GM19328 (cell line): ENCODE measurements at regions not wholly inside any gene's neighbourhood (a gene's known extent, or its start where the extent isn't known, plus 50 kb on each side); places are given as distances from the start of the nearest gene placed in this dataset.
"Not testable (repeated sequence)": the region's sequence is repeated elsewhere in the genome, so short reads cannot be mapped to it uniquely, and the experiment has no call there.

ENCODE experiments used
- ATAC-seq: cut with Tn5 transposase; IDR thresholded peaks from one replicate; pipeline ENCODE4 v1.9.1; 2021; ENCODE audit warnings: mild to moderate bottlenecking, moderate library complexity; ENCODE audit not compliant: unreplicated experiment

DNA sequence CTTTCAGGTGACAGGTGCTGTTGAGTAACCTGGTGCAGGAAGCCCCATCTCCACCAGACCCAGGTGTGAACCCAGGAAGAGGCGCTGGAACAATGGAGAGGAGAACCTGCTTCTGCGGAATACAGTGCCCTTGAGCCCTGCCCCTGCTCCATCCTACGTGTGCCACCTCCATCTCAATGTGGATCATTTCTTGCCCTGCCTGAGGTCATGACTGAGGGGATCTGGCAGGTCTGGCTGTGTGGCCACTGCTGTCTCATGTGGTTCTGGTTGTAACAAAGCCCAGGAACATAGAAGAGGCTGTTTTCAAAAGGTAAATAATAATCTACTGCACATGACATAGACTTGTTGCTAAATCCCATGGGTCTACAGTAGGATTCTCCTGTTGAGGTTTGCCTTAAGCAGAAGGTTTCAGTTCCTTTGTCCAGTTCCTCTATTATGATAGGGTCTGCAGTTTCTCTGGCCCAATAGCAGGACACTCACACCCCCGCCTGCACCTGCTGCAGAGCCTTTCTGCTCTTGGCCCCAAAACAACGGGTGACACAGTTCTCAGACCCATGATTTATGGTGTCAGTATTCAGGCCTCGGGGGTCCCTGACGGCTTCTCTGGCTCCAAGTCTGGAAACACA, 113.5 kb upstream of the IGLL5 start:
- ATAC-seq: no peak

GRCh38 chr22:22774762-22775161, 112.9 kb upstream of the IGLL5 start:
- ATAC-seq: not testable (repeated sequence)

DNA sequence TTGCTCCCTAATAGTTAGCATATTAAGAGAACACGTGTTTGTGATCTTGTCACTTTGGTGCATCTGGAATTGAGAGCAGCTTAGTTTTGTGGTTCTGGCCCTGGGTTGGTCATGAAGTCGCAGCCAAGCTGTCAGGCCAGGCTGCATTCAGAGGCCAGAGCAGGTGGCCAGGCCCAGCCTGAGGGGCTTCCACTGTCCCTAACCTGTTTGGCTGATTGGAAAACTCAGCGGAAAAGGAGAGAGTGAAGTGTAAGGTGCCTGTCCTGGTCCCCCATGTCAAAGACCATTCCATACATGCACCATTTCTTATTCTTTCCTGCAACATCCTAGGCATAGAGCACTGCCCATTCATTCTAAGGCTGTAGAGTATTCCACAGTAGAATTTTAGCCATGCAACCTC, 111.5 kb upstream of the IGLL5 start:
- ATAC-seq: no peak

GRCh38 chr22:22779213-22779612, 108.4 kb upstream of the IGLL5 start:
- no peak for ATAC-seq

DNA sequence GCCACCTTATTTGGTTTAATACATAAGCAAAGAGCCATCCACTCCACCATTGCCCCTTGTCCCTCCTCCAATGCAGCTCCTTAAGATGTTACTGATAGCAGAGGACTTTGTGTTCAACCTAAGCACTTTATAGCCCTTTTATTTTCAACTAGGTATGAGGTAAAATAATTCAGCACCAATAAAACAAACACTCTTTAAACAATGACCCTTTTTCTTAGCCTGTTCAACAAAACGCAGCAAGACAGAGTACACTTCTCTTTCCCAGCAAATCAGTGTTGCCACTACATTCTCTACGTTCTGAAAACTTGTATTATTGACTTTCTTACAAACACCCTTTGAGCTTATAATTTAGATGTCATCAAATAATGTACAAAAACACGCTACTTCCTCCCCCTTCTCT, 104.0 kb upstream of the IGLL5 start:
- no peak for ATAC-seq

GRCh38 chr22:22784249-22785039, 103.2 kb upstream of the IGLL5 start:
- ATAC-seq: no peak

GRCh38 chr22:22785316-22786065, 102.1 kb upstream of the IGLL5 start:
- no peak for ATAC-seq

GRCh38 chr22:22786301-22787115, 101.1 kb upstream of the IGLL5 start:
- ATAC-seq: no peak

DNA sequence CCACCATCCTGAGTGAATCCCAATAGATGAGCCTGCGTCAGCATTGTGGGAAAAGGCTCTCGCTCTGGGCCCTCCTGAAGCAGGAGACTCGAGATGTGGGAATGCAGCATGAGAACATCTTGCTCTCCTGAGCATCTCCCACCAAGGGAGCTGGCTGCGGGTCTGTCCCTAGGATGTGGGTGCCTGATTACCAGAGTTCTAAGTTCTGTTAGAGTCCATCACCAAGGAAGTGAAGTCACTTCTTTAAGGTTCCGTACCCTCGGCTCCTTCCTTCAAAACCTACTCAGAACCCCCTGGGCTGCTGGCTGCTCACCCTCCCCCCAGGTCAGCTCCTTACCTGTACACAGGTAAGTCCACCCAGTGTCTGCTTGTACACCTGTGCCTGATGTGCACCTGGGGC, 100.5 kb upstream of the IGLL5 start:
- ATAC-seq: no peak

GRCh38 chr22:22787786-22788459, 99.7 kb upstream of the IGLL5 start:
- ATAC-seq: no peak

GRCh38 chr22:22788460-22789037, 99.1 kb upstream of the IGLL5 start:
- no peak for ATAC-seq

GRCh38 chr22:22789233-22789921, 98.2 kb upstream of the IGLL5 start:
- no peak for ATAC-seq

GRCh38 chr22:22789922-22790845, 97.4 kb upstream of the IGLL5 start:
- ATAC-seq: no peak

- no peak for ATAC-seq
Measured at GRCh38 chr22:22791438-22792181, 96.0 kb upstream of the IGLL5 start.

DNA sequence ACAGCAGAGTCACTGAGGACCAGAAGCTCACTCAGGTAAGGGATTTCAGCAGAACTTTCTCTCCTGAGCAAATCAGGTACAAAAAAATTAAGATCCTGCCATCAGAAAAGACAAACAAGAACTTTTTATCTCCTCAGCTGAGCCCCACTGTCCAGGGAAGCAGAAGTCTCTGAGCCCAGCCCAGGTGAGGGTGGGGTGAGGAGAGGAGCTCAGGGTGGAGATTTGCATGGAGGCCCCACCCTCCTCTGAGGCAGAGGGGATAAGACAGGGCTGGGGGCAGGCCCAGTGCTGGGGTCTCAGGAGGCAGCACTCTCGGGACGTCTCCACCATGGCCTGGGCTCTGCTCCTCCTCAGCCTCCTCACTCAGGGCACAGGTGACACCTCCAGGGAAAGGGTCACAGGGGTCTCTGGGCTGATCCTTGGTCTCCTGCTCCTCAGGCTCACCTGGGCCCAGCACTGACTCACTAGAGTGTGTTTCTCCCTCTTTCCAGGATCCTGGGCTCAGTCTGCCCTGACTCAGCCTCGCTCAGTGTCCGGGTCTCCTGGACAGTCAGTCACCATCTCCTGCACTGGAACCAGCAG, 95.3 kb upstream of the IGLL5 start:
- not testable (repeated sequence) for ATAC-seq

DNA sequence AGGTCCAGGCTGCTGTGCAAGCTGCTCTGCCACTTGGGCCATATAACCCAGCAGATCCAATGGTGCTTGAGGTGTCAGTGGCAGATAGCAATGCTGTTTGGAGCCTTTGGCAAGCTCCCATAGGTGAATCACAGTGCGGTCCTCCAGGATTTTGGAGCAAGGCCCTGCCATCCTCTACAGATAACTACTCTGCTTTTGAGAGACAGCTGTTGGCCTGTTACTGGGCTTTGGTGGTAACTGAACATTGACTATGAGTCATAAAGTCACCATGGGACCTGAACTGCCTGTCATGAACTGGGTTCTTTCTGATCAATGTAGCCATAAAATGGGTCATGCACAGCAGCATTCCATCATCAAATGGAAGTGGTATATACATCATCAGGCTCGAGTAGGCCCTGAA, 92.0 kb upstream of the IGLL5 start:
- ATAC-seq: not testable (repeated sequence)

- no peak for ATAC-seq
Measured at GRCh38 chr22:22796724-22797123, 90.9 kb upstream of the IGLL5 start.
